Naive thymus-derived CD4-positive, alpha-beta T cell (primary cell): ENCODE measurements at regions not wholly inside any gene's neighbourhood (a gene's known extent, or its start where the extent isn't known, plus 50 kb on each side); places are given as distances from the start of the nearest gene placed in this dataset.

ENCODE experiments used
- ATAC-seq: fragments of 150-1000 bp; cut with Tn5 transposase; 2 replicates; pipeline ENCODE4 v1.10.0; 2021; ENCODE audit warnings: mild to moderate bottlenecking, moderate library complexity
- CTCF ChIA-PET: fragments of 350-600 bp; sonication (Branson Sonifier 250); formaldehyde crosslinking; loops from one replicate; lab custom pipeline; 2021; ENCODE audit warnings: antibody characterized with exemption; lab: Charles Lee
- POLR2A ChIA-PET: fragments of 350-600 bp; sonication (Branson Sonifier 250); formaldehyde crosslinking; loops from one replicate; lab custom pipeline; 2021; ENCODE audit warnings: antibody characterized with exemption, inconsistent platforms; lab: Charles Lee
- DNase-seq, 9 donors: peaks; one replicate each; pipeline versions ENCODE4 v3.0.0 to v3.0.0-alpha.2; 2020 to 2022; ENCODE audit warnings: mixed read lengths in 1 of 9
- H3K27ac ChIP-seq: one replicate; pipeline ENCODE4 v1.7.0; 2013; ENCODE audit warnings: mild to moderate bottlenecking, low read depth, low read length, moderate library complexity
- H3K27me3 ChIP-seq, 2 donors: one replicate each; pipeline ENCODE4 v1.7.0; 2013; ENCODE audit warnings: low read length in 2 of 2, mild to moderate bottlenecking in 2 of 2, moderate library complexity in 2 of 2; ENCODE audit not compliant: control insufficient read depth in 2 of 2, insufficient read depth in 2 of 2
- H3K36me3 ChIP-seq, 3 experiments: 1 replicate in 2 of 3; 2 replicates in 1 of 3; pipeline ENCODE4 v1.7.0; 2013; ENCODE audit warnings: low read length in 3 of 3, mild to moderate bottlenecking in 3 of 3, moderate library complexity in 1 of 3; ENCODE audit not compliant: insufficient read depth in 3 of 3, control insufficient read depth in 2 of 3
- H3K4me1 ChIP-seq, 2 donors: one replicate each; pipeline ENCODE4 v1.7.0; 2013; ENCODE audit warnings: low read length in 2 of 2, mild to moderate bottlenecking in 2 of 2, moderate library complexity in 1 of 2; ENCODE audit not compliant: control insufficient read depth in 2 of 2, insufficient read depth in 2 of 2
- H3K4me3 ChIP-seq: 2 replicates; pipeline ENCODE4 v1.7.0; 2013; ENCODE audit warnings: mild to moderate bottlenecking, low read length
- H3K9me3 ChIP-seq, 3 experiments: 1 replicate in 2 of 3; 2 replicates in 1 of 3; pipeline ENCODE4 v1.7.0; 2013; ENCODE audit warnings: low read length in 3 of 3; ENCODE audit not compliant: control insufficient read depth in 2 of 3
- H3K27ac Mint-ChIP-seq, 9 donors: one replicate each; pipeline ENCODE4 v1.8.0; 2020 to 2022; ENCODE audit warnings: mixed read lengths in 9 of 9, mild to moderate bottlenecking in 8 of 9, moderate library complexity in 5 of 9, inconsistent platforms in 2 of 9
- H3K27me3 Mint-ChIP-seq, 5 donors: one replicate each; pipeline ENCODE4 v1.8.0; 2021 to 2022; ENCODE audit warnings: mixed read lengths in 5 of 5, mild to moderate bottlenecking in 1 of 5
- H3K36me3 Mint-ChIP-seq, 5 donors: one replicate each; pipeline ENCODE4 v1.8.0; 2020 to 2022; ENCODE audit warnings: mixed read lengths in 5 of 5, mild to moderate bottlenecking in 3 of 5, inconsistent platforms in 1 of 5
- H3K4me1 Mint-ChIP-seq, 7 donors: one replicate each; pipeline ENCODE4 v1.8.0; 2020 to 2022; ENCODE audit warnings: mixed read lengths in 7 of 7, mild to moderate bottlenecking in 3 of 7, inconsistent platforms in 1 of 7
- H3K4me3 Mint-ChIP-seq, 10 donors: one replicate each; pipeline ENCODE4 v1.8.0; 2020 to 2022; ENCODE audit warnings: mild to moderate bottlenecking in 10 of 10, mixed read lengths in 10 of 10, moderate library complexity in 6 of 10, inconsistent platforms in 2 of 10
- H3K9me3 Mint-ChIP-seq, 11 donors: one replicate each; pipeline ENCODE4 v1.8.0; 2020 to 2022; ENCODE audit warnings: mixed read lengths in 11 of 11, mild to moderate bottlenecking in 4 of 11, inconsistent platforms in 1 of 11, moderate library complexity in 1 of 11
- intact Hi-C, 2 donors: fragments of 100-400 bp; cut with micrococcal nuclease; formaldehyde crosslinking; loops; one replicate each; pipeline ENCODE4 v1.15.1; 2023

DNA sequence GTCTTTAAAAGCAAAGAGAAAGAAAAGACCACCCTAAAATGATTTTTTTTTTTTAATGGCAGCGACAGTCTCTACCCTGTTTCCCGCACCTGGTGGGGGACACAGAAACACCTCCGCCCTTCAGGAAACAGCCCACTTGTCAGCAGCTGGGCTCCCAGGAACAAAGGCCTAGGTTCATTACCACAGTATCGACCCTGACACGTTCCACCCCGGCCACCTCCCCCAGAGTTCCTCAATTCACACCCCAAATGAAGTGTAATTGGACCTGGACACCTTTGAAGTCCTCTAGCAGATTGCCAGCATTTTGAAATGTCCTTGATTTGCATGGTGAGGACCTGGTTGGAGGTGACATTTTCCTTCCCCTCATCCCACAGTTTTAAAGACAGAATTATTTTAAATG, 175.0 kb upstream of the BCOR start:
- no peak overlapping the region for H3K4me3 ChIP-seq
- H3K27me3 ChIP-seq, result no peaks in the 10 kb centered on the region
- ChIA-PET POLR2A (no interaction called here), CTCF (no interaction called here)
- Mint-ChIP-seq H3K27me3 (no peaks in the 10 kb centered on the region), H3K27ac (peak overlapping the region in 1 of 9 donors; percentile 31), H3K4me1 (peaks cover 0 to 9% (median 0%) of the 10 kb centered on the region in 7 donors), H3K4me3 (no peak overlapping the region), H3K36me3 (peaks cover 0 to 3% (median 0%) of the 10 kb centered on the region in 5 donors), H3K9me3 (peaks cover 0 to 19% (median 1%) of the 10 kb centered on the region in 11 donors)
- no peaks in the 10 kb centered on the region for H3K4me1 ChIP-seq
- H3K9me3 ChIP-seq, result peaks cover 0 to 7% (median 0%) of the 10 kb centered on the region in 3 experiments
- ATAC-seq (no peak), DNase-seq (no peak)
- no peak overlapping the region for H3K27ac ChIP-seq
- H3K36me3 ChIP-seq, result no peaks in the 10 kb centered on the region
- intact Hi-C loops, result no loop called here

DNA sequence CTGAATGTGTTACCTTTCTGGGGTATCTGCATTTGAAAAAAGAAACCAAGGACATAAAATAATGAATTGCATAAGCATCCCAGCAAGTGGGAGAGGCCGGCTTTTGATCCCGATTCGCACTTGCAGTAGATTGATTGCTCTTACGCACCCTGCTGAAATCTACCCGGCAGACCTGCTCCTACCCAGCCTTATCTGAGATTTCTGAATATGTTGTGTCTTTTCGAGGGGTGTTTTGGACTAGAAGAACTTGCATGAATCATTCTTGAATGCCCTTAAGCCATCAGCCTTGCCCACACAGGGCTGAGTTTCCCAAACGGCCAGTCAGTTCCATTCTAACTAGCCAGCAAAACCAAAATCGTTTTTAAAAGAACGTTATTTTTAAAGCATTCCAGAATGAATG, 174.4 kb upstream of the BCOR start:
- intact Hi-C loops, result no loop called here
- Mint-ChIP-seq H3K4me1 (peaks cover 0 to 9% (median 0%) of the 10 kb centered on the region in 7 donors), H3K36me3 (no peaks in the 10 kb centered on the region), H3K27ac (no peak overlapping the region), H3K27me3 (no peaks in the 10 kb centered on the region), H3K4me3 (no peak overlapping the region), H3K9me3 (peaks cover 0 to 16% (median 1%) of the 10 kb centered on the region in 11 donors)
- no peaks in the 10 kb centered on the region for H3K36me3 ChIP-seq
- H3K27me3 ChIP-seq, result no peaks in the 10 kb centered on the region
- H3K27ac ChIP-seq, result no peak overlapping the region
- H3K9me3 ChIP-seq, result peaks cover 0 to 7% (median 0%) of the 10 kb centered on the region in 3 experiments
- ATAC-seq, result no peak
- no peaks in the 10 kb centered on the region for H3K4me1 ChIP-seq
- DNase-seq, result no peak
- POLR2A ChIA-PET, result no interaction called here
- CTCF ChIA-PET, result no interaction called here
- H3K4me3 ChIP-seq, result no peak overlapping the region

GRCh38 chrX:40268188-40268520, 170.4 kb upstream of the BCOR start:
- intact Hi-C loops, result loop anchor here in 1 of 2 donors (5.0 to 10.0 kb wide), 2 partner anchors 171 to 533 kb away; partner anchors contain the start of gene BCOR
- ATAC-seq (no peak), DNase-seq (no peak)
- Histone ChIP-seq H3K4me1 (no peaks in the 10 kb centered on the region), H3K36me3 (no peaks in the 10 kb centered on the region), H3K9me3 (no peaks in the 10 kb centered on the region), H3K27ac (no peak overlapping the region), H3K27me3 (no peaks in the 10 kb centered on the region), H3K4me3 (no peak overlapping the region)
- ChIA-PET POLR2A (no interaction called here), CTCF (interaction anchor here (1.0 to 2.1 kb wide), 2 partner anchors 91 to 454 kb away, joined by 3 to 10 read pairs; no protein-coding TSS in a partner anchor)
- Mint-ChIP-seq H3K27me3 (no peaks in the 10 kb centered on the region), H3K4me3 (peak overlapping the region in 2 of 10 donors; percentile 23 to 79), H3K36me3 (no peaks in the 10 kb centered on the region), H3K9me3 (no peaks in the 10 kb centered on the region), H3K4me1 (peaks cover 0 to 16% (median 10%) of the 10 kb centered on the region in 7 donors), H3K27ac (no peak overlapping the region)

- Mint-ChIP-seq H3K9me3 (no peaks in the 10 kb centered on the region), H3K4me1 (peaks cover 0 to 13% (median 6%) of the 10 kb centered on the region in 7 donors), H3K36me3 (no peaks in the 10 kb centered on the region), H3K27ac (peak overlapping the region in 1 of 9 donors; percentile 17), H3K27me3 (no peaks in the 10 kb centered on the region), H3K4me3 (peak overlapping the region; percentile 66 to 87 (median 80))
- Histone ChIP-seq H3K27me3 (no peaks in the 10 kb centered on the region), H3K36me3 (no peaks in the 10 kb centered on the region), H3K27ac (peak overlapping the region; percentile 8), H3K4me3 (peak overlapping the region; percentile 61), H3K9me3 (no peaks in the 10 kb centered on the region), H3K4me1 (no peaks in the 10 kb centered on the region)
- intact Hi-C loops, result loop anchor here (1.0 to 10.0 kb wide), 9 partner anchors 91 to 537 kb away; partner anchors contain the start of gene BCOR (in 1 of the 2)
- ATAC-seq, result peak; percentile 16
- CTCF ChIA-PET, result interaction anchor here (0.7 to 2.1 kb wide), 4 partner anchors 91 to 937 kb away, joined by 3 to 10 read pairs (median 3); no protein-coding TSS in a partner anchor
- DNase-seq, result no peak
- POLR2A ChIA-PET, result interaction anchor here (0.6 to 1.1 kb wide), 3 partner anchors 92 to 185 kb away, joined by 3 to 6 read pairs (median 4); no protein-coding TSS in a partner anchor
Observed at GRCh38 chrX:40267334-40268187, 169.8 kb upstream of the BCOR start.

DNA sequence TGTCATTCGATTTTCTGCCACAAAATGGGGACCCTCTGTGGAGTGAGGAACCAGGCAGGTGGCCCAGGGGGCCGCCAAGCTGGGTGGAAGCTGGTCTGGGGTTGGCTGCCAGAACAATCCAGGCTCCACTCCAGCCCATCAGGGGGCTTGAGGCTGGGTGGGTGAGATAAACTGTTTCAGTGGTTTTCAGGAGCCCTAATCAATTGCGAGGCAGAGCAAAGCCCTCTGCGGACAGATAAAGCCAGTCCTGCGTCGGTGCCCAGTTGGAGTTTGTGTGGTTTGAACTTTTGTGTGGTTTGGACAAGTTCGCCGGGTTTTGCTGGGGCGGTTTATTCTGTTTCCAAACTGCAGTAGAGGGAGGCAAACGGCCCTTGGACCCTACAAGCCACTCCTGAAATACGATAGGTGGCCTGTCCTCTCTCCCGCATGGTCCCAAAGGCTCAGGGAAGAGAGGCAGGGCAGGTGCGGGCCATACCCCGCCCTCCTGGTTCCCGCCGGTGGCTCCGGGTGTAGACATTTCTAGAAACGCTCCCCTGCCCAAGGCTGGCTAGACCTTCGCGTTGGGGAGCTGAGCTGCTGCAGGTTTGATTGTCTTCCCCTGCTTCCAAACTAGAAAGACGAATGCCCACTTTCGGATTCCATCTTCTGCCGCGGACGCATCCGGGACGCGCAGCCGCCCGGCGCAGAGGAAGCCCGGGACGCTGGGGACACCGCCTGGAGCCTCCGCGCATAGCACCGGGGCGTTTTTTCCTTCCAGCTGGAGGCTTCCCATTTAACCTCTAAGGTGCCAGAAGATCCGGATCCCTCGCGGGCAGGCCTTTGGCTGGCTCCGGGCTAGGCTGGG, 169.0 kb upstream of the BCOR start:
- CTCF ChIA-PET, result interaction anchor here (0.7 to 2.1 kb wide), 4 partner anchors 90 to 936 kb away, joined by 3 to 10 read pairs (median 3); no protein-coding TSS in a partner anchor
- no peaks in the 10 kb centered on the region for H3K36me3 Mint-ChIP-seq

GRCh38 chrX:40265936-40266335, 168.2 kb upstream of the BCOR start:
- ChIA-PET POLR2A (interaction anchor here (0.8 kb wide), 1 partner anchor 91 kb away, joined by 3 read pairs; no protein-coding TSS in a partner anchor), CTCF (interaction anchor here (2.1 kb wide), 1 partner anchor 89 kb away, joined by 10 read pairs; no protein-coding TSS in a partner anchor)
- Mint-ChIP-seq H3K4me3 (peak overlapping the region; percentile 66 to 87 (median 80)), H3K27me3 (no peaks in the 10 kb centered on the region), H3K36me3 (no peaks in the 10 kb centered on the region), H3K9me3 (no peaks in the 10 kb centered on the region), H3K4me1 (peaks cover 0 to 13% (median 6%) of the 10 kb centered on the region in 7 donors), H3K27ac (peak overlapping the region in 2 of 9 donors; percentile 47 to 58)
- DNase-seq, result no peak
- Histone ChIP-seq H3K36me3 (no peaks in the 10 kb centered on the region), H3K27ac (no peak overlapping the region), H3K4me3 (no peak overlapping the region), H3K9me3 (no peaks in the 10 kb centered on the region), H3K4me1 (no peaks in the 10 kb centered on the region), H3K27me3 (no peaks in the 10 kb centered on the region)
- no peak for ATAC-seq
- intact Hi-C loops, result loop anchor here (2.0 to 10.0 kb wide), 7 partner anchors 89 to 531 kb away; partner anchors contain the start of gene BCOR (in 1 of the 2)

More for the DNA sequence above, 169.0 kb upstream of the BCOR start:
- Histone ChIP-seq H3K4me3 (peak overlapping the region; percentile 61), H3K4me1 (no peaks in the 10 kb centered on the region), H3K9me3 (no peaks in the 10 kb centered on the region), H3K36me3 (no peaks in the 10 kb centered on the region), H3K27me3 (no peaks in the 10 kb centered on the region), H3K27ac (peak overlapping the region; percentile 8)
- H3K9me3 Mint-ChIP-seq, result no peaks in the 10 kb centered on the region
- peak overlapping the region; percentile 66 to 87 (median 80) for H3K4me3 Mint-ChIP-seq
- ATAC-seq (peak; percentile 84), DNase-seq (peak; percentile 10 to 48 (median 35))
- intact Hi-C loops, result loop anchor here (1.0 to 10.0 kb wide), 9 partner anchors 90 to 536 kb away; partner anchors contain the start of gene BCOR (in 1 of the 2)
- H3K27me3 Mint-ChIP-seq, result no peaks in the 10 kb centered on the region
- peak overlapping the region in 1 of 9 donors; percentile 47 for H3K27ac Mint-ChIP-seq
- H3K4me1 Mint-ChIP-seq, result peaks cover 0 to 13% (median 6%) of the 10 kb centered on the region in 7 donors
- POLR2A ChIA-PET, result interaction anchor here (0.8 to 1.1 kb wide), 3 partner anchors 91 to 99 kb away, joined by 3 to 6 read pairs (median 4); no protein-coding TSS in a partner anchor
